ENCODE measurements at regions not wholly inside any gene's neighbourhood (a gene's known extent, or its start where the extent isn't known, plus 50 kb on each side); places are given as distances from the start of the nearest gene placed in this dataset.

DNA sequence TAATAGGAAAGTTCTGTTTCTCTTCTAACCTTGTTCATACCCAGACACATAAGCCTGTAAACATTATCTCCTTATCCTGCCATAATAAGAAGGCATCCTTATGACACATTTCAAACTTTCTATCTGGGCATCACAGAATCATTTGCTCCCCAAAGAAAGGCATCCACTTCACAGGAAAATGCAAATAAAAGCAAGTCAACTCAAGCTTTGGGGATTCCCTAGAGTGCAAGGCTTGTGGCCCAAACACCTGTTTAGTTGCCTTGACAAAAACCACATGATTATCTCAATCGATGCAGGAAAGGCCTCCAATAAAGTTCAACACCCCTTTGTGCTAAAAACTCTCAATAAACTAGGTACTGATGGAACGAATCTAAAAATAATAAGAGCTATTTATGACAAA is 195.7 kb upstream of the GALNT5 start:
- H3K36me3 ChIP-seq: no peaks in the 10 kb centered on the region
- no peak for ATAC-seq

DNA sequence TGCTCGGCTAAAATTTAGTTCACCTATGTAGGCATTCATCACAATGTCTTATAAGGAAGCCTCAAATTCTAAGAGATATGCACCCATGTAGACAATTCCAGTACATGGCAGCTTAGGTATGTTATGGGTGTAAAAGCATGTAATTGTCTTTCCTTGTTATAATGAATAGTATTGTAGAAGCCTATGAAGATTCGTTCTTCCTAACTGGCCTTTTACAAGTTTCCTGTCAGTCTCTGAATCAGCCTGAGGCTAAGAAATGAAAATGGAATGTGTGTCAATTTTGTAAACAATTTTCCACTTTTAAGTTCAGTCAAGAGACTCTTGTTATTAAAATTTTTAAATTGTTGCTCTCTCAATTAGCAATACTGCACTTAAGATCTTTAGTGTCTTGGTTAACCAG is 189.9 kb upstream of the GALNT5 start:
- intact Hi-C loops (cut with DNase I): no loop called here
- no peaks in the 10 kb centered on the region for H3K4me1 ChIP-seq
- H3K4me3 ChIP-seq: no peak overlapping the region
- no peaks in the 10 kb centered on the region for H3K9me3 ChIP-seq
- no peak for DNase-seq
- H3K36me3 ChIP-seq: no peaks in the 10 kb centered on the region
- H3K27me3 ChIP-seq (ENCODE audit: low read depth): no peaks in the 10 kb centered on the region
- no peak overlapping the region for H3K27ac ChIP-seq
- no peak for ATAC-seq
- TF ChIP-seq, protein P1, sequence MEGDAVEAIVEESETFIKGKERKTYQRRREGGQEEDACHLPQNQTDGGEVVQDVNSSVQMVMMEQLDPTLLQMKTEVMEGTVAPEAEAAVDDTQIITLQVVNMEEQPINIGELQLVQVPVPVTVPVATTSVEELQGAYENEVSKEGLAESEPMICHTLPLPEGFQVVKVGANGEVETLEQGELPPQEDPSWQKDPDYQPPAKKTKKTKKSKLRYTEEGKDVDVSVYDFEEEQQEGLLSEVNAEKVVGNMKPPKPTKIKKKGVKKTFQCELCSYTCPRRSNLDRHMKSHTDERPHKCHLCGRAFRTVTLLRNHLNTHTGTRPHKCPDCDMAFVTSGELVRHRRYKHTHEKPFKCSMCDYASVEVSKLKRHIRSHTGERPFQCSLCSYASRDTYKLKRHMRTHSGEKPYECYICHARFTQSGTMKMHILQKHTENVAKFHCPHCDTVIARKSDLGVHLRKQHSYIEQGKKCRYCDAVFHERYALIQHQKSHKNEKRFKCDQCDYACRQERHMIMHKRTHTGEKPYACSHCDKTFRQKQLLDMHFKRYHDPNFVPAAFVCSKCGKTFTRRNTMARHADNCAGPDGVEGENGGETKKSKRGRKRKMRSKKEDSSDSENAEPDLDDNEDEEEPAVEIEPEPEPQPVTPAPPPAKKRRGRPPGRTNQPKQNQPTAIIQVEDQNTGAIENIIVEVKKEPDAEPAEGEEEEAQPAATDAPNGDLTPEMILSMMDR (IDR thresholded peaks at IDR 0.05): no peak

More for the DNA sequence above, 195.7 kb upstream of the GALNT5 start:
- Histone ChIP-seq H3K27ac (no peak overlapping the region), H3K9me3 (no peaks in the 10 kb centered on the region), H3K4me1 (no peaks in the 10 kb centered on the region), H3K4me3 (no peak overlapping the region), H3K27me3 (ENCODE audit: low read depth) (no peaks in the 10 kb centered on the region)
- DNase-seq: no peak
- intact Hi-C loops (cut with DNase I): no loop called here
- TF ChIP-seq, protein P1 (IDR thresholded peaks at IDR 0.05): no peak

DNA sequence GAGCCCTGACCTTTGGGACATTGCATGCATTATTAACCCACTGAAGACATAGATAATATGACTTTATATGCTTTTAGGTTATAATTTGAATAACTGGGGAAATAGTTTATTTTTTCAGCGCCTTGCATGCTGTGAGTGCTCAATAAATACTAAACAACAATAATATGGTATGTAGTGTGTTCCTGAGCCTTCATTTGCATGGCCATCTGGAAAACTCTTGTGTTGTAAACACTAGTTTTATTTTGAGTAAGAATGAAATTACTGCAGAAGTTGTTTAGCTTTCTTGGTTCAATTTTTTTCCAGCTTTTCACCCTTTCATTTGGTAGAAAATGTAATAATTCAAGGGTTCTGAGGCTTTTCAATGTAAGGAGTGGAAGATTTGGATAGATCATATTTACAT is 189.3 kb upstream of the GALNT5 start:
- TF ChIP-seq, protein P1 (IDR thresholded peaks at IDR 0.05): no peak
- no peak for ATAC-seq
- Histone ChIP-seq H3K4me3 (no peak overlapping the region), H3K4me1 (no peaks in the 10 kb centered on the region), H3K9me3 (no peaks in the 10 kb centered on the region), H3K27me3 (ENCODE audit: low read depth) (no peaks in the 10 kb centered on the region), H3K27ac (no peak overlapping the region), H3K36me3 (no peaks in the 10 kb centered on the region)
- no peak for DNase-seq
- intact Hi-C loops (cut with DNase I): no loop called here

DNA sequence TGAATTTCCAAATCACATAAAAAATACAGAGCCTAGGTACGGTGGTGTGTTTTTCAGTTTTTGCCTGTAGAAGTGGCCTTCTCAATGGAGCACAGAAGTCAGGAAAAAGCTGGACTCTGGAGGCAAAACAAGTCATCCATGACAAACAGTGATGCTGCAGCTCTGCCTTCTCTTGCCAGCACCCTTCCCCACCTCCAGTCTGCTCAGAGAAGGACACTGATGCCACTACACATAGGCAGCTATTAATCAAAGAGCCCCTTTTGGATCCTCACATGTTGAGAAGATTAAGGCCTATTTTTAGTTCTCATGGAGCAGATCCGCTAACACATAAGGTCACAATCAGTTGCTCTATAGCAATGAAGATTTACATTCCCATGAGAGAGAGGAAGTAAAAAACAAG is 181.6 kb upstream of the GALNT5 start:
- DNase-seq: no peak
- H3K27ac ChIP-seq: no peak overlapping the region
- H3K27me3 ChIP-seq (ENCODE audit: low read depth): no peaks in the 10 kb centered on the region
- H3K36me3 ChIP-seq: no peaks in the 10 kb centered on the region
- intact Hi-C loops (cut with DNase I): no loop called here
- TF ChIP-seq, protein P1 (IDR thresholded peaks at IDR 0.05): no peak
- no peaks in the 10 kb centered on the region for H3K9me3 ChIP-seq
- H3K4me1 ChIP-seq: no peaks in the 10 kb centered on the region
- ATAC-seq: no peak
- H3K4me3 ChIP-seq: no peak overlapping the region

DNA sequence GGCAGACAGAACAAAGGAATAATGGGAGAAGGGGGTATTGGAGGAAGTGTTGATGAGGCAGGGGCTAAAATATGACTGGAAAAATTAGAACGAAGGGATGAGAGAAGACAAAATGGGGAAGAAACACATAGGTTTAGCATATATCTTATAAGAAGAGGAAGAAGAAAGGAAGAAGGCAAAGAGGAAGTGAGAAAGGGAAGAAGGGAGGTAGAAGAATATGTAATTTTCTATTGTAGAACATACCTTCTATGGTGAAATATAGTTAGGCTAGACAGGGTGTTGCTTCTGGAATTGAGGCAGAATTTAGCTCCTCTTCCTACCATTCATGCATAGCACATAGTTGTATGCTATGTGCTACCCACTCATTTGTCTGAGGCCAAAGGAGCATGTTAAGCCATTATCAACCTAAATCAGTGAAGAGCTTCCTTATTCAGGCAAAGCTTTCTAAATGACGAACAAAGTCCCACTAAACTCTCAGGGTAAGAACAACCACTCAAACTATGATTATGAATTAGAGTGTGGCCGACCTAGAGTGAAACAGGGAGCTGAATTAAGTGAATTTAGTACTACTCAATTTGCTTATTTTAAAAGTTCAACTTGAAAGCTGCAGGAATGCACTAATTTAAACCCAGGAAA is 180.9 kb upstream of the GALNT5 start:
- Histone ChIP-seq H3K9me3 (no peaks in the 10 kb centered on the region), H3K27me3 (ENCODE audit: low read depth) (no peaks in the 10 kb centered on the region), H3K27ac (no peak overlapping the region), H3K36me3 (no peaks in the 10 kb centered on the region), H3K4me3 (no peak overlapping the region), H3K4me1 (no peaks in the 10 kb centered on the region)
- ATAC-seq (no peak), DNase-seq (no peak)
- intact Hi-C loops (cut with DNase I): no loop called here
- TF ChIP-seq, protein P1 (IDR thresholded peaks at IDR 0.05): no peak

All from lower lobe of right lung (tissue), 2 donors.